H9 (cell line): ENCODE measurements at regions not wholly inside any gene's neighbourhood (a gene's known extent, or its start where the extent isn't known, plus 50 kb on each side); places are given as distances from the start of the nearest gene placed in this dataset.

Source experiments
- DNase-seq: peaks from one replicate; pipeline ENCODE4 v3.0.0-alpha.2; 2017
- H2AFZ ChIP-seq: one replicate; pipeline ENCODE4 v1.6.1; 2013; ENCODE audit warnings: mild to moderate bottlenecking, low read length, control low read depth, moderate library complexity
- H2AK5ac ChIP-seq: 2 replicates; pipeline ENCODE4 v1.6.1; 2013; ENCODE audit warnings: low read length, control low read depth, mixed read lengths; ENCODE audit not compliant: insufficient read length
- H2BK120ac ChIP-seq: one replicate; pipeline ENCODE4 v1.6.1; 2013; ENCODE audit warnings: low read depth, mild to moderate bottlenecking, low read length, control low read depth, inconsistent platforms; ENCODE audit not compliant: poor library complexity, severe bottlenecking
- H2BK12ac ChIP-seq: 2 replicates; pipeline ENCODE4 v1.6.1; 2013; ENCODE audit warnings: low read length, control low read depth, mixed read lengths, low read depth; ENCODE audit not compliant: insufficient read length
- H2BK15ac ChIP-seq: 2 replicates; pipeline ENCODE4 v1.6.1; 2013; ENCODE audit warnings: low read depth, low read length, control low read depth
- H2BK20ac ChIP-seq: one replicate; pipeline ENCODE4 v1.6.1; 2013; ENCODE audit warnings: low read depth, mild to moderate bottlenecking, low read length, control low read depth, inconsistent platforms; ENCODE audit not compliant: poor library complexity, severe bottlenecking
- H2BK5ac ChIP-seq: 2 replicates; pipeline ENCODE4 v1.6.1; 2013; ENCODE audit warnings: low read length, control low read depth, mixed read lengths; ENCODE audit not compliant: insufficient read length
- H3K14ac ChIP-seq: 2 replicates; pipeline ENCODE4 v1.6.1; 2013; ENCODE audit warnings: low read length, control low read depth; ENCODE audit not compliant: insufficient read depth
- H3K18ac ChIP-seq: 2 replicates; pipeline ENCODE4 v1.6.1; 2013; ENCODE audit warnings: low read depth, mild to moderate bottlenecking, mixed read lengths, low read length, control low read depth; ENCODE audit not compliant: insufficient read length
- H3K23ac ChIP-seq: 2 replicates; pipeline ENCODE4 v1.6.1; 2013; ENCODE audit warnings: low read length, control low read depth, mixed read lengths, low read depth; ENCODE audit not compliant: insufficient read length
- H3K23me2 ChIP-seq: 2 replicates; pipeline ENCODE4 v1.6.1; 2013; ENCODE audit warnings: low read depth, mild to moderate bottlenecking, mixed read lengths, low read length, control low read depth; ENCODE audit not compliant: insufficient read length, poor library complexity, severe bottlenecking
- H3K27ac ChIP-seq: 2 replicates; pipeline ENCODE4 v1.5.1; 2013; ENCODE audit warnings: low read length, control low read depth, mixed read lengths, low read depth; ENCODE audit not compliant: insufficient read length
- H3K27me3 ChIP-seq: 2 replicates; pipeline ENCODE4 v1.6.1; 2013; ENCODE audit warnings: low read length, control low read depth, inconsistent platforms; ENCODE audit not compliant: insufficient read depth
- H3K4ac ChIP-seq: 2 replicates; pipeline ENCODE4 v1.6.1; 2013; ENCODE audit warnings: low read depth, mild to moderate bottlenecking, control low read depth, inconsistent platforms, low read length, moderate library complexity
- H3K4me1 ChIP-seq: 2 replicates; pipeline ENCODE4 v1.6.1; 2013; ENCODE audit warnings: low read length, control low read depth, inconsistent platforms; ENCODE audit not compliant: insufficient read depth
- H3K4me2 ChIP-seq: 2 replicates; pipeline ENCODE4 v1.6.1; 2013; ENCODE audit warnings: low read length, control low read depth, mixed read lengths; ENCODE audit not compliant: insufficient read length, insufficient read depth
- H3K56ac ChIP-seq: 2 replicates; pipeline ENCODE4 v1.6.1; 2013; ENCODE audit warnings: low read depth, mild to moderate bottlenecking, mixed read lengths, low read length, control low read depth; ENCODE audit not compliant: insufficient read length
- H3K79me1 ChIP-seq: 2 replicates; pipeline ENCODE4 v1.6.1; 2013; ENCODE audit warnings: low read depth, mild to moderate bottlenecking, moderate library complexity, low read length, control low read depth, inconsistent platforms; ENCODE audit not compliant: insufficient read depth, poor library complexity, severe bottlenecking
- H3K79me2 ChIP-seq: 2 replicates; pipeline ENCODE4 v1.6.1; 2013; ENCODE audit warnings: low read length, control low read depth, inconsistent platforms; ENCODE audit not compliant: insufficient read depth
- H3K9ac ChIP-seq: 2 replicates; pipeline ENCODE4 v1.6.1; 2013; ENCODE audit warnings: low read length, control low read depth, mixed read lengths; ENCODE audit not compliant: insufficient read length; ENCODE audit errors: extremely low read depth
- H3K9me3 ChIP-seq: one replicate; pipeline ENCODE4 v1.6.1; 2013; ENCODE audit warnings: low read depth, low read length, inconsistent platforms; ENCODE audit not compliant: control insufficient read depth
- H3T11ph ChIP-seq: one replicate; pipeline ENCODE4 v1.6.1; 2013; ENCODE audit warnings: mild to moderate bottlenecking, low read length, control low read depth, inconsistent platforms
- H4K20me1 ChIP-seq: one replicate; pipeline ENCODE4 v1.6.1; 2013; ENCODE audit not compliant: control insufficient read depth, insufficient read length, insufficient read depth
- H4K5ac ChIP-seq: 2 replicates; pipeline ENCODE4 v1.6.1; 2013; ENCODE audit warnings: low read depth, mild to moderate bottlenecking, mixed read lengths, low read length, control low read depth; ENCODE audit not compliant: insufficient read length
- H4K8ac ChIP-seq: replicated peaks from 2 replicates; pipeline ENCODE4 v1.6.1; 2013; ENCODE audit warnings: low read length, control low read depth, mixed read lengths, low read depth; ENCODE audit not compliant: insufficient read length
- H4K91ac ChIP-seq: 2 replicates; pipeline ENCODE4 v1.6.1; 2013; ENCODE audit warnings: low read depth, mild to moderate bottlenecking, moderate library complexity, mixed read lengths, low read length, control low read depth; ENCODE audit not compliant: insufficient read length
- H3K27ac Mint-ChIP-seq, 3 experiments: 2 replicates in 2 of 3; 3 replicates in 1 of 3; pipeline ENCODE4 v1.8.0; 2020 to 2021; ENCODE audit warnings: mixed read lengths in 3 of 3, mild to moderate bottlenecking in 1 of 3, moderate library complexity in 1 of 3
- H3K27me3 Mint-ChIP-seq: 2 replicates; pipeline ENCODE4 v1.8.0; 2021; ENCODE audit warnings: low read depth, mild to moderate bottlenecking, moderate library complexity, mixed read lengths
- H3K36me3 Mint-ChIP-seq, 3 experiments: 2 replicates in 2 of 3; 3 replicates in 1 of 3; pipeline ENCODE4 v1.8.0; 2020 to 2021; ENCODE audit warnings: low read depth in 3 of 3, mixed read lengths in 3 of 3; ENCODE audit not compliant: insufficient read depth in 1 of 3
- H3K4me1 Mint-ChIP-seq, 2 experiments: 2 replicates each; pipeline ENCODE4 v1.8.0; 2020; ENCODE audit warnings: mixed read lengths in 2 of 2
- H3K4me3 Mint-ChIP-seq, 2 experiments: 2 replicates in 1 of 2; 3 replicates in 1 of 2; pipeline ENCODE4 v1.8.0; 2020 to 2021; ENCODE audit warnings: mild to moderate bottlenecking in 2 of 2, mixed read lengths in 2 of 2, moderate library complexity in 1 of 2
- H3K9me3 Mint-ChIP-seq, 2 experiments: 2 replicates in 1 of 2; 3 replicates in 1 of 2; pipeline ENCODE4 v1.8.0; 2020; ENCODE audit warnings: mild to moderate bottlenecking in 2 of 2, mixed read lengths in 2 of 2, moderate library complexity in 1 of 2
- CTCF ChIP-seq: fragments of 200-600 bp; sonication (generic); conservative IDR thresholded peaks from 3 replicates; pipeline ENCODE4 v1.8.0; 2021; ENCODE audit warnings: antibody characterized with exemption, mild to moderate bottlenecking
- WGBS: extraction: QIAGEN DNeasy Blood & Tissue Kit; methylation state at CpG from one replicate; pipeline ENCODE4 v1.1.7; 2013; ENCODE audit warnings: missing lambda C conversion rate, low lambda C conversion rate, mixed read lengths; ENCODE audit not compliant: insufficient read length; ENCODE audit errors: extremely low coverage; 5-methylcytosine and 5-hydroxymethylcytosine counted together

GRCh38 chr13:78098249-78098648 is 179.6 kb upstream of the EDNRB start:
- Histone ChIP-seq H3T11ph (no peak overlapping the region), H4K20me1 (no peaks in the 10 kb centered on the region), H4K91ac (no peak overlapping the region), H3K79me2 (no peaks in the 10 kb centered on the region), H4K8ac (no peak overlapping the region), H3K56ac (no peak overlapping the region), H3K4me1 (no peaks in the 10 kb centered on the region), H2BK20ac (no peak overlapping the region), H3K27ac (no peak overlapping the region), H4K5ac (no peak overlapping the region), H3K9me3 (no peaks in the 10 kb centered on the region), H3K9ac (no peak overlapping the region), H3K4me2 (no peak overlapping the region), H3K18ac (no peak overlapping the region), H2BK120ac (no peak overlapping the region), H3K23ac (no peak overlapping the region), H3K23me2 (no peaks in the 10 kb centered on the region), H2AFZ (no peak overlapping the region), H2BK12ac (no peak overlapping the region), H2BK5ac (no peak overlapping the region), H2BK15ac (no peak overlapping the region), H2AK5ac (no peak overlapping the region), H3K27me3 (no peaks in the 10 kb centered on the region), H3K4ac (no peak overlapping the region), H3K14ac (no peak overlapping the region), H3K79me1 (no peaks in the 10 kb centered on the region)
- H3K4me3 Mint-ChIP-seq, result no peak overlapping the region
- no peaks in the 10 kb centered on the region for H3K36me3 Mint-ChIP-seq
- H3K9me3 Mint-ChIP-seq, result no peaks in the 10 kb centered on the region
- no peak overlapping the region; a peak in 1 of 7 replicates for H3K27ac Mint-ChIP-seq
- no peak for DNase-seq
- no CpG with 5 or more reads among the region's 3 CpGs for WGBS
- no peak for TF ChIP-seq CTCF
- H3K27me3 Mint-ChIP-seq, result no peaks in the 10 kb centered on the region
- no peaks in the 10 kb centered on the region for H3K4me1 Mint-ChIP-seq
